Stimulated activated CD8-positive, alpha-beta memory T cell treated with anti-CD3 and anti-CD28 coated beads, Interleukin-7, amount 100 ng/mL, for 1 hour (primary cell): ENCODE measurements at regions not wholly inside any gene's neighbourhood (a gene's known extent, or its start where the extent isn't known, plus 50 kb on each side); places are given as distances from the start of the nearest gene placed in this dataset.
"Not testable (repeated sequence)": the region's sequence is repeated elsewhere in the genome, so short reads cannot be mapped to it uniquely, and the experiment has no call there.

Source experiments
- DNase-seq, 2 donors: peaks; one replicate each; pipeline ENCODE4 v3.0.0-alpha.2; 2020; ENCODE audit warnings: low read depth in 2 of 2

DNA sequence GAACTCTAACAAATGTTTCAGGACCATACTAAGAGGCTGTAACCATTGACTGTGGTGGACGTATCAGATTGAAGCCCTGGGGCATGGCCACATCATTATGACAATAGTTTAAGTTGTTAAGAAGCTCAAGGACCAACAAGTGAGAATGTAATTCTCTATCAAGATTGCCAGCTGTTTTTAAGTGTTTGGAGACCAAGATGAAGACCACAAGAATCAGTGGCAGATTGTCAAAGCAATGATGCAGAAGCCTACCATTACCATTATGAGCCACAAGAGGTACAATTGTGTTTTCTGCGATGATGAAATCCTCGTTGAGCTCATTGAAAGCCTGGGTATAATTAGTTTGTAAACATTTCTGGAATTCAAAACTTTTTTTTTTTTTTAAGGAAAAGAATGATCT, 261.1 kb upstream of the ZEB2 start:
- DNase-seq: no peak

GRCh38 chr2:144776766-144777165, 256.8 kb upstream of the ZEB2 start:
- DNase-seq: no peak

- DNase-seq: no peak
Measured at GRCh38 chr2:144774809-144775208, 254.9 kb upstream of the ZEB2 start.

DNA sequence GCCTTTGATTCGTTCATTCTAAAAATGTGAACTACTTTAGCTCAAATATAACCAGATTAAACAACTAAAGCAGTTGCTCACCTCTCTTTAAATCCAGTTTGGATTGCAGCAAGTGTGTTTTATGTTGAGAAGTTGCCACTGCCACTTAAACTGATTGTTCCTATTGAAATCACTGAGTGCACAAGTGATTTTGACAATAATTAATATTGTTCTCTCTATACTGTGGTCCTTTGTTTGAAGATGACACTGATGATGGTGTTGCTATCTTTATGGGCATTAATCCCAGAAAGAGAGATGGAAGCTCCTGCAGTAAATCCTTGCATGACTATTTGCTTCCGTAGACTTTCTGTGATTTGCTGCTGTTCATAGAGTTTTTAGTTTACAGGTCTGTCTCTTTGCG, 251.4 kb upstream of the ZEB2 start:
- DNase-seq: no peak

GRCh38 chr2:144770616-144771230, 250.8 kb upstream of the ZEB2 start:
- DNase-seq: no peak

DNA sequence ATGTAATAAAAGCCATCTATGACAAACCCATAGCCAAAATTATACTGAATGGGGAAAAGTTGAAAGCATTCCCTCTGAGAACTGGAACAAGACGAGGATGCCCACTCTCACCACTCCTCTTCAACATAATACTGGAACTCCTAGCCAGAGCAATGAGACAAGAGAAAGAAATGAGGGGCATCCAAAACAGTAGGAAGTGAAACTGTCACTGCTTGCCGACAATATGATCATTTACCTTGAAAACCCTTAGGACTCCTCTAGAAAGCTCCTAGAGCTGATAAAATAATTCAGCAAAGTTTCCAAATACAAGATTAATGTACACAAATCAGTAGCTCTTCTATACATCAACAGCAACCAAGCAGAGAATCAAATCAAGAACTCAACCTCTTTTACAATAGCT, 241.0 kb upstream of the ZEB2 start:
- not testable (repeated sequence) for DNase-seq

DNA sequence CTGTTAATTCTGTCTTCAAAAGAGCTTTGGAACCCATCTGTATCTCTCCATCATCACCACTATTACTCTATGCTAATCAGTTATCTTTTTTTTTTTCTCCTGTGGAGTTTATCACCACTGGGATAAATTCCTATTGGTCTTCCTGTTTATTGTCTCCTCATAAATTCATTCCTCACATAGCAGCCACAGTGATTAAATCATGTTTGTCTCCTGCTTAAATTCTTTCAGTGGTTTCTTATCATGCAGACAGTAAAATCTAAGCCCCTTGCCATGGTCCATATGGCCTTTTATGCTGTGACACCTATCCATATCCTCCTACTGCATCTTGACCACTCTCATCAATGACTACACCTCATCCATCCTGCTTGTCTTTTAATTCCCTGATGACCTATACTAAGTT, 239.8 kb upstream of the ZEB2 start:
- no peak for DNase-seq

DNA sequence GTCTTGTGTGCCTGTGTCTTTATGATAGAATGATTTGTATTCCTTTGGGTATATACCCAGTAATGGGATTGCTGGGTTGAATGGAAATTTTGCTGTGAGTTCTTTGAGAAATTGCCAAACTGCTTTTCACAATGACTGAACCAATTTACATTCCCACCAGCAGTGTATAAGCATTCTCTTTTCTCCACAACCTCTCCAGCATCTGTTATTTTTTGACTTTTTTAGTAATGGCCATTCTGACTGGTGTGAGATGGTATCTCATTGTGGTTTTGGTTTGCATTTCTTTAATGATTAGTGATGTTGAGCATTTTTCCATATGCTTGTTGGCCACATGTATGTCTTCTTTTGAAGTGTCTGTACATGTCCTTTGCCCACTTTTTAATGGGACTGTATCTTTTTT, 238.3 kb upstream of the ZEB2 start:
- DNase-seq: not testable (repeated sequence)

GRCh38 chr2:144753416-144753815, 233.5 kb upstream of the ZEB2 start:
- no peak for DNase-seq

DNA sequence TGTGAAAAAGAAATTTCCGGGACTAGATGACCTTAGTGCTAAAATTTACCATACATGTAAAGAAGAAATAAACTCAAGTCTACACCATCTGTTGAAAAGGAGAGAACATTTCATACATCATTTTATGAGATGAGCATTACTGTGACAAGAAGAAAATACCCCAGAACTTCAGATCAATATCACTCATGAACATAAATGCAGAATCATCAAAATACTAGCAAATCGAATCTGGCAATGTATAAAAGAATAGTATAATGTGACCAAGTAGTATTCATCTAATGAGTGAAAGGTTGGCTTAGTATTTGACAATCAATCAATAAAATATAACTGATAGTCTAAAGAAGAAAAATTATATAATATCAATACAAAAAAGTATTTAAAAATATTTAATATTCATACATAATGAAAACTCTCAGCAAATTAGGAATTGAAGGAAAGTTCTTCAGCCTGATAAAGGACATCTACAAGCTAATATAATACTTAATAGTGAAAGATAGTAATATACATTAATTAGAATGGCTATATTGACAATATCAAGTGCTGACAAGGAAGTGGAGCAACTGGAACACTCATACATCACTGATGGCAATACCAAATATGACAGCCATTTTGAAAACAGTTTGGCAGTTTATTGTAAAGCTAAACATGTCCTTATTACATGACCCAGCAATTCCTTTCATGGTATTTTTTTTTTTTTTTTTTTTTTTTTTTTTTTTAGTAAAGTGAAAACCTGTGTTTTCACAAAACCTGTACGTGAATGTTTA, 231.4 kb upstream of the ZEB2 start:
- DNase-seq: no peak

- no peak for DNase-seq
Measured at GRCh38 chr2:144749188-144749587, 229.3 kb upstream of the ZEB2 start.

DNA sequence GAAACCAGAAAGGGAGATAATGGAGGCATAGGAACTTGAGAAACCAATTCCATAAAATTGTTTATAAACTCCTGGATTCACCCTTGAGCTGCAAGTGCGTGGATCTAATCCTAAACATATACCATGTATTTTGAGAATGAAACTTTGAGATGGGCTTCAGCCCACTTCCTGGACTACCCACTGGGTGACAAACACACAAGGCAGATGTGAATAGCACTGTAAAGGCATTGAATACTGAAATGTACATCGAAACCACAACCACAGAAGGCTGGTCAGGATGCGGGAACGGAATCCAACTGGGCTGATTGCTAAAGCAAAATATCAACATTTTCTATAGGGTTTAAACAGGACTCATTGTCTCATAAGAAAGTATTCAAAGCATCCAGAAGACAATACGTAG, 228.5 kb upstream of the ZEB2 start:
- no peak for DNase-seq

DNA sequence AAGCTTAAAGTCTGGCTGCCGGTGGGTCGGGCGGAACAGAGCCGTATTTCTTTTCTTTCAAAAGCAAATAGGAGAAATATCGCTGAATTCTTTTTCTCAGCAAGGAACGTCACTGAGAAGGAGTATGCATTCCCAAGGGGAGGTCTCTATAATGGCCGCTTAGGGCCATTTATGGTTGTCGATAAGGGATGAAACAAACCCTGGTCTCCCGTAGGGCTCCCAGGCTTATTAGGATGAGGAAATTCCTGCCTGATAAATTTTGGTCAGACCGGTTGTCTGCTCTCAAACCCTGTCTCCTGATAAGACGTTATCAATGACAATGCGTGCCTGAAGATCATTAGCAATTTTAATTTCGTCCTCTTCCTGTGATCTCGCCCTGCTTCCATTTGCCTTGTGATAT, 227.7 kb upstream of the ZEB2 start:
- no peak for DNase-seq

DNA sequence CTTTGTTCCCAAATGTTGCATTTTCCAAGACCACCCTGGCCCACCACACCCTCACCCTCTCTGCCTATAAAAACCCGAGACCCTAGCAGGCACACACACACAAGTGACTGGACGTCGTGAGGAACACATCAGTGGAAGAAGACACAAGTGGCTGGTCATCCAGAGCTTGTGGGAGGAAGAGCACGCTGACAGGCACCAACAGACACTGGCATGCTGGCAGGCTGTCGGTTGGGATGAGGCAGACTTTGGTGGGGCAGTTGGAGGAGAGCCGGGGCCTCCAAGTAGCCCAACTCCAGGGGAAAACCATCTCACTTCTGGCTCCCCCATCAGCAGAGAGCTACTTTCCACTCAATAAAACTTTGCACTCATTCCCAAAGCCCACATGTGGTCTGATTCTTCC, 225.5 kb upstream of the ZEB2 start:
- DNase-seq: no peak

DNA sequence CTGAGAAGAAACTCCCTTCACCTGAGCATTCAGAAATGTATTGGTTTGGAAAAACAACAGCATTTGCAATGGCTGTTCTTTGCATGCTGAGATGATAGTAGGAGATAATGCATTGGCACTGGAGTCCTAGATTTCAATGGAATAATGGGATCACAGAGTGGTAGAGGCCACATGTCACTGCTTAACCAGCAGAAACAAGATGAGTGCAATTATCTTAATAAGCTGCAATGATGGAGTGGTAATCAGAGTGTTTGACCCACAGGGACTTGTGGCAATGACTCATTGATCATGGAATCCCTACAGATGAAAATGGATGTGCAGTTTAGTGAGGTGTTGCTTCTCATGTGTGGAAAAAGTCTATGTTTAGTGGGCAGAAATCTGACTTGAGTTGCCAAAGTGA, 218.8 kb upstream of the ZEB2 start:
- no peak for DNase-seq

- no peak for DNase-seq
Measured at GRCh38 chr2:144730711-144731110, 210.8 kb upstream of the ZEB2 start.

DNA sequence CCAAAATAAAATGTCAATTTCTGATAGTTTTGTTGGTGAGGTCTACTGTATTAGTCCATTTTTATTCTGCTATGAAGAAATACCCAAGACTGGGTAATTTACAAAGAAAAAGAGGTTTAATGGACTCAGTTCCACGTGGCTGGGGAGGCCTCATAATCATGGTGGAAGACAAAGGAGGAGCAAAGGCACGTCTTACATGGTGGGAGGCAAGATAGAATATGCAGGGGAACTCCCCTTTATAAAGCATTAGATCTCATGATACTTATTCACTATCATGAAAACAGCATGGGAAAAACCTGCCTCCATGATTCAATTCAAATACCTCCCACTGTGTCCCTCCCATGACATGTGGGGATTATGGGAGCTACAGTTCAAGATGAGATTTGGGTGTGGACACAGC, 204.5 kb upstream of the ZEB2 start:
- DNase-seq: not testable (repeated sequence)

GRCh38 chr2:144718376-144718775, 198.5 kb upstream of the ZEB2 start:
- DNase-seq: no peak

- no peak for DNase-seq
Measured at GRCh38 chr2:144715992-144716391, 196.1 kb upstream of the ZEB2 start.

DNA sequence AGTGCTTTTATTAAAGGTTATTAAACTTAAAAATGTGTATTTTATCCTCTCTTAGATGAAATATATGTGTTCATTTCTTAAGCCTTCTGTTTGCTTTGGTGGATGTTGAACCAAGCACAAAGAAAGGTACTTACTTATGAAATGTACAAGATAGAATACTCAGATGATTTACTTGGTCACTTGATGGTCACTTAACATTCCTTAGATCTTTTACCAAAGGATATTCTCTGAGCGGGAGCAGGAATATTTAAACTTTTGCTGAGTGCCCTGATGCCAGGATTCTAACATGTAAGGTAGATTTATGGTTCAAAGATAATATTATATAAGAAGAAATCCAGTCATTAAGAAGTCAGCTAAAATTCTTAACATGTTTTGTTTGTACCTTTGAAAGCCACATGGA, 193.5 kb upstream of the ZEB2 start:
- DNase-seq: no peak

DNA sequence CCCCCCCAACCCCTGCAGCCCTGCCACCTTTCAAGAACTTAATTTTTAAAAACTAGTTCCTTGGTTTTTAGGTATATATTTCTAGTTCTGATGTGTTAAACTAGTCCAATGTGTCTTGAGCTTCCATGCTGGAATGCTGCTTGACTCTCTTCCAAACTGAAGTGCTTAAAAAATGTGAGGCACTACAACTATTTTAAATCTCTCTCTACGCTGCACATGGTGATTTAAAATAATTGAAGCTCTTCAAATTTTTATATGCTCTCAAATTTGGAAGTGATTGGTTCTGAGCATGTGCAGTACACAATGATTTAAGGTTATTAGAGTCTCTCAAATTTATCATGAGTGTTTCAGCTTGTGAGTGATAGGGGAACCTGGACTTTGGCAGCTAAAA, 192.6 kb upstream of the ZEB2 start:
- no peak for DNase-seq

- no peak for DNase-seq
Measured at GRCh38 chr2:144711630-144712549, 192.0 kb upstream of the ZEB2 start.

DNA sequence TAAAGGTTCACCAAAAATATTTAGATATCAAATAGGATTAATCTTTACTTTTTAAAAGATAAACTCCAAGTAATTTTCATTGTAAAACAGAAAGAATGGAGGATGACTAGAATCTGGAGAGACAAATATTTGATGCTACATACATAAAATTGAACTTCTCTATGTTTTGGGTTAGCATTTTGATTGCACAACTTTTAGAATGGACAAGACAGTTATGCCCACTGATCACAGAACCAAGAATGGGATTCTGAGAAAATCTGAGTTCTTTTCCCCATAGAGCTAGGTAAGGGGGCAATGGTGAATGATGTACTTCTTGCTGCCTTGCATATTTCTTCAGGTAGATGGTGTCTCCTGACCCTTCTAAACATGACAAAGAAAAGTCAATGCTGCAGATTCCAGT, 191.2 kb upstream of the ZEB2 start:
- DNase-seq: no peak
